Prostate gland (tissue), 2 donors: ENCODE measurements at regions not wholly inside any gene's neighbourhood (a gene's known extent, or its start where the extent isn't known, plus 50 kb on each side); places are given as distances from the start of the nearest gene placed in this dataset.

Experiments used
- CTCF ChIP-seq, 4 experiments: fragments of 200-600 bp in 2 of 4; fragments of 450-650 bp in 2 of 4; sonication (generic) in 2 of 4; IDR thresholded peaks; 1 replicate in 3 of 4; 2 replicates in 1 of 4; pipeline ENCODE4 v1.5.1; 2016 to 2019; ENCODE audit warnings: antibody characterized with exemption in 4 of 4, mild to moderate bottlenecking in 2 of 4, moderate library complexity in 2 of 4
- POLR2A ChIP-seq: fragments of 450-650 bp; IDR thresholded peaks from one replicate; pipeline ENCODE4 v1.6.1; 2016; ENCODE audit warnings: antibody characterized with exemption, mild to moderate bottlenecking
- POLR2AphosphoS5 ChIP-seq: sonication (generic); formaldehyde crosslinking; IDR thresholded peaks from one replicate; pipeline ENCODE4 v1.6.1; 2017; ENCODE audit warnings: antibody characterized with exemption

GRCh38 chrY:7444141-7444540 lies 532.6 kb upstream of the AMELY start:
- TF ChIP-seq CTCF (IDR thresholded peaks at IDR 0.05) = no peak
- TF ChIP-seq POLR2AphosphoS5 = no peak
- TF ChIP-seq POLR2A = no peak
